ENCODE measurements at regions not wholly inside any gene's neighbourhood (a gene's known extent, or its start where the extent isn't known, plus 50 kb on each side); places are given as distances from the start of the nearest gene placed in this dataset.

DNA sequence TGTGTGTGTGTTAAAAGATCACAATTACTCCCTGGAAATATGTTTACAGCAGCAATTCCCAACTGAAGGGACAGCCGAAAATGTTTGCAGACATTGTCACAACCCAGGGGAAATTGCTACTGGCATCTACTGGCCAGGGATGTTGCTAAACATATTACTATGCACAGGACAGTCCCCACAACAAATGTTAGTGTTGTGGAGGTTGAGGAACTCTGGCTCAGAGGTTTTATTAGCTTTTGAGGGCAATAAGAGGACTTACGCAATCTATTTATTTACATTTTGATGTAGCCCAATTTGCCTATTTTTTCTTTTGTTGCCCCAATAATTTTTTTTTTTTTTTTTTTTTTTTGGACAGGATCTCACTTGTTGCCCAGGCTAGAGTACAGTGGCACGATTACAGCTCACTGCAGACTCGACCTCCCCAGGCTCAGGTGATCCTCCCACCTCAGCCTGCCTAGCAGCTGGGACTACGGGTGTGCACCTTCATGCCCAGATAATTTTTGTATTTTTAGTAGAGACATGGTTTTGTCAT lies 154.1 kb downstream of the RPS12 start:
- TF ChIP-seq EP300 (IDR thresholded peaks at IDR 0.05) (no peak), POLR2A (IDR thresholded peaks at IDR 0.05) (no peak), POLR2AphosphoS5 (IDR thresholded peaks at IDR 0.05) (no peak)
- TF ChIP-seq, protein P1, sequence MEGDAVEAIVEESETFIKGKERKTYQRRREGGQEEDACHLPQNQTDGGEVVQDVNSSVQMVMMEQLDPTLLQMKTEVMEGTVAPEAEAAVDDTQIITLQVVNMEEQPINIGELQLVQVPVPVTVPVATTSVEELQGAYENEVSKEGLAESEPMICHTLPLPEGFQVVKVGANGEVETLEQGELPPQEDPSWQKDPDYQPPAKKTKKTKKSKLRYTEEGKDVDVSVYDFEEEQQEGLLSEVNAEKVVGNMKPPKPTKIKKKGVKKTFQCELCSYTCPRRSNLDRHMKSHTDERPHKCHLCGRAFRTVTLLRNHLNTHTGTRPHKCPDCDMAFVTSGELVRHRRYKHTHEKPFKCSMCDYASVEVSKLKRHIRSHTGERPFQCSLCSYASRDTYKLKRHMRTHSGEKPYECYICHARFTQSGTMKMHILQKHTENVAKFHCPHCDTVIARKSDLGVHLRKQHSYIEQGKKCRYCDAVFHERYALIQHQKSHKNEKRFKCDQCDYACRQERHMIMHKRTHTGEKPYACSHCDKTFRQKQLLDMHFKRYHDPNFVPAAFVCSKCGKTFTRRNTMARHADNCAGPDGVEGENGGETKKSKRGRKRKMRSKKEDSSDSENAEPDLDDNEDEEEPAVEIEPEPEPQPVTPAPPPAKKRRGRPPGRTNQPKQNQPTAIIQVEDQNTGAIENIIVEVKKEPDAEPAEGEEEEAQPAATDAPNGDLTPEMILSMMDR (IDR thresholded peaks at IDR 0.05), result no peak
- Histone ChIP-seq H3K9me3 (no peaks in the 10 kb centered on the region), H3K27me3 (no peaks in the 10 kb centered on the region), H3K4me3 (no peak overlapping the region), H3K27ac (no peak overlapping the region), H3K4me1 (peaks cover 0 to 12% (median 4%) of the 10 kb centered on the region in 4 donors), H3K36me3 (no peaks in the 10 kb centered on the region)
- 60 to 87% (median 83%) methylated on average over 5 of the region's 5 CpGs for WGBS, 5 donors
- intact Hi-C loops (cut with DNase I; ENCODE audit: low total_unique reads), result no loop called here
- DNase-seq, result no peak

DNA sequence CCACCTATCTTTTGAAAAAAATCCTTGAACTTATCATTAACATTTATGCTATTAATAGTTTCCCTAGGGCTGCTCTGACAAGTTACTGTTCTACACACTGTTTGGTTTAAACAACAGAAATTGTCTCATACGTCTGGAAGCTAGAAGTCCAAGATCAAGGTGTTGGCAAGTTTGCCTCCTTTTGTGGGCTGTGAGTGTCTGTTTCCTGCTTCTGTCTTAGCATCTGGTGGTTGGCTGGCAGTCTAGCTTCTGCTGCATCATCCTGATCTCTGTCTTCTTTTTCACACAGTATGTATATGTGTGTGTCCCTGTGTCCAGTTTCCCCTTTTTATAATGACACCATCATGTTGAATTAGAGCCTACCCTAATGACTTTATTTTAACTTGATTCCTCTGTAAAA lies 154.8 kb downstream of the RPS12 start:
- Histone ChIP-seq H3K4me1 (peaks cover 0 to 10% (median 3%) of the 10 kb centered on the region in 4 donors), H3K9me3 (no peaks in the 10 kb centered on the region), H3K36me3 (no peaks in the 10 kb centered on the region), H3K4me3 (no peak overlapping the region), H3K27me3 (no peaks in the 10 kb centered on the region), H3K27ac (no peak overlapping the region)
- WGBS, 5 donors, result 14 to 24% (median 18%) methylated on average over 1 of the region's 1 CpG
- DNase-seq, result peak in 1 of 2 donors; percentile 32
- no peak for TF ChIP-seq POLR2A (IDR thresholded peaks at IDR 0.05)
- TF ChIP-seq, protein P1 (IDR thresholded peaks at IDR 0.05), result no peak
- no peak for TF ChIP-seq EP300 (IDR thresholded peaks at IDR 0.05)
- no peak for TF ChIP-seq POLR2AphosphoS5 (IDR thresholded peaks at IDR 0.05)
- intact Hi-C loops (cut with DNase I; ENCODE audit: low total_unique reads), result no loop called here

DNA sequence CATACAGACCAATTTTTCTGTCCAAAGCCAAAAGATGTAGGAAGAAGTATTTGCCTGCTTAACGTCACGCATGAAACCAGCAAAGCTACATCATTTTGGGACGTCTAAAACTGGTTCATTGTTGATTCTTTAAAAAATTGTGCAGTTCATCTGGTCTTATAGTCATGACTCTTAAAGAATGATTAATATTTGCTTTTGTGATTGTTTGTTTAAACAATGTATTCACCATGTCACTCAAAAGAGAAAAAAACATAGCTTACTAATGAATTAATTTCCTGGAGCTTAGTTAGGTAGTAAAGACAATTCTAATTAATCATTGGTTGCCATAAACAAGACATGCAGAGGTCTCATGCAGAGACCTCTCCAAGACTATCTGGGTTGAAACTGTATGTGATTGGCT lies 157.3 kb downstream of the RPS12 start:
- no peak overlapping the region for H3K27ac ChIP-seq
- no peak overlapping the region for H3K4me3 ChIP-seq
- TF ChIP-seq, protein P1 (IDR thresholded peaks at IDR 0.05), result no peak
- no peak for TF ChIP-seq POLR2AphosphoS5 (IDR thresholded peaks at IDR 0.05)
- TF ChIP-seq POLR2A (IDR thresholded peaks at IDR 0.05), result no peak
- TF ChIP-seq EP300 (IDR thresholded peaks at IDR 0.05), result no peak
- no peaks in the 10 kb centered on the region for H3K4me1 ChIP-seq
- no peak for DNase-seq
- no peaks in the 10 kb centered on the region for H3K36me3 ChIP-seq
- peaks cover 0 to 4% (median 0%) of the 10 kb centered on the region in 3 donors for H3K27me3 ChIP-seq
- intact Hi-C loops (cut with DNase I; ENCODE audit: low total_unique reads), result no loop called here
- no peaks in the 10 kb centered on the region for H3K9me3 ChIP-seq
- 57 to 64% (median 61%) methylated on average over 3 of the region's 3 CpGs for WGBS, 5 donors

DNA sequence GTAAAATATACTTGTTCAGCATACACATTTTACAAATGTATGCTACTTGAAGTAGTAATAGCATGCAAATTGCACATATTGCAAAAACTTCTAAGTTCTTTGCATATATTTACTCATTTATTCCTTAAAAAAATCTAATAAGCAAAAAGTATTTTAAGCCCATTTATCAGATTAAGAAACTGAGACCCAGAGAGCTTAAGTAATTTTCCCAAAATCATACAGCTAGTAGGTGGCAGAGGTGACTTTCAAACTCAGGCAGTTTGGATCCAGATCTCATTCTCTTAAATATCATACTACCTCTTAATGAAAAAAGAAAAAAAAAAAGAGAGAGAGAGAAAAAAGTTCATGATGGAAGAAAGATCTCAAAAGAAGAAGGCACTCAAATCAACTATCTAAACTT lies 157.9 kb downstream of the RPS12 start:
- intact Hi-C loops (cut with DNase I; ENCODE audit: low total_unique reads), result no loop called here
- H3K36me3 ChIP-seq, result no peaks in the 10 kb centered on the region
- DNase-seq, result no peak
- no peaks in the 10 kb centered on the region for H3K4me1 ChIP-seq
- H3K4me3 ChIP-seq, result no peak overlapping the region
- H3K27me3 ChIP-seq, result peaks cover 0 to 4% (median 0%) of the 10 kb centered on the region in 3 donors
- H3K27ac ChIP-seq, result no peak overlapping the region
- H3K9me3 ChIP-seq, result no peaks in the 10 kb centered on the region
- TF ChIP-seq POLR2AphosphoS5 (IDR thresholded peaks at IDR 0.05), result no peak
- TF ChIP-seq POLR2A (IDR thresholded peaks at IDR 0.05), result no peak
- TF ChIP-seq, protein P1 (IDR thresholded peaks at IDR 0.05), result no peak
- no peak for TF ChIP-seq EP300 (IDR thresholded peaks at IDR 0.05)
